ENCODE measurements at regions not wholly inside any gene's neighbourhood (a gene's known extent, or its start where the extent isn't known, plus 50 kb on each side); places are given as distances from the start of the nearest gene placed in this dataset.

DNA sequence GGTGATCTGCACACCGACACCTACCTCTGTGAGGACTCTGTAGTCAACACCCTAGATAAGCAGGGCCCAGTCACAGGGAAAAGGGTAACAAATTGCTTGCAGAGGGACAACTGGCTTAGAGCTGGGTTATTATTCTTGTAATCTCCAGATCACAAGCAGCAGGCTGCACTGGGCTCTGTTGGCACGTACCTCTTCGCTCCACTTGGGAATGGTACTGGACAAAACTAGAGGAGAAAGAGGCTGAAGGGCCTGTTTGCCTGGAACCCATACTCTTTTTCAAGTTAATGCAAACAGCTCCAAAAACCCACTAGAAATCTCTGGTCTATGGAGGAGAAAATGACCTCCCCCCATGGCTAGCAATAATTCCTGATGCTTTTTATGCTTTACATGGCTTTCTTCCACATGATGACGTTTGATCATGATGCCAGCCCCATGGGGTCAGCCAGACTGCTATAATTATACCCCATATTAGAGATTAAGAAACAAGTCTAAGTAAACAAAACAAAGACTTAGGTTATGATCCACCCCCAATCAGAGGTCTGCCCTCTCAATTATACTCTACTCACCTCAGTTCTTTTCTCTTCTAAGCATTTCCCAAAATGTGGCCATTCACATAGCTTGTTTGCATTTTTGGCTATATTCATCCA lies 190.0 kb downstream of the UNC5CL start:
- no peak overlapping the region for H3K4me3 ChIP-seq (ENCODE audit: low read depth, low read length)
- TF ChIP-seq, protein P1, sequence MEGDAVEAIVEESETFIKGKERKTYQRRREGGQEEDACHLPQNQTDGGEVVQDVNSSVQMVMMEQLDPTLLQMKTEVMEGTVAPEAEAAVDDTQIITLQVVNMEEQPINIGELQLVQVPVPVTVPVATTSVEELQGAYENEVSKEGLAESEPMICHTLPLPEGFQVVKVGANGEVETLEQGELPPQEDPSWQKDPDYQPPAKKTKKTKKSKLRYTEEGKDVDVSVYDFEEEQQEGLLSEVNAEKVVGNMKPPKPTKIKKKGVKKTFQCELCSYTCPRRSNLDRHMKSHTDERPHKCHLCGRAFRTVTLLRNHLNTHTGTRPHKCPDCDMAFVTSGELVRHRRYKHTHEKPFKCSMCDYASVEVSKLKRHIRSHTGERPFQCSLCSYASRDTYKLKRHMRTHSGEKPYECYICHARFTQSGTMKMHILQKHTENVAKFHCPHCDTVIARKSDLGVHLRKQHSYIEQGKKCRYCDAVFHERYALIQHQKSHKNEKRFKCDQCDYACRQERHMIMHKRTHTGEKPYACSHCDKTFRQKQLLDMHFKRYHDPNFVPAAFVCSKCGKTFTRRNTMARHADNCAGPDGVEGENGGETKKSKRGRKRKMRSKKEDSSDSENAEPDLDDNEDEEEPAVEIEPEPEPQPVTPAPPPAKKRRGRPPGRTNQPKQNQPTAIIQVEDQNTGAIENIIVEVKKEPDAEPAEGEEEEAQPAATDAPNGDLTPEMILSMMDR (IDR thresholded peaks at IDR 0.05; ENCODE audit: borderline replicate concordance, insufficient read depth, low read depth, low read length): no peak

DNA sequence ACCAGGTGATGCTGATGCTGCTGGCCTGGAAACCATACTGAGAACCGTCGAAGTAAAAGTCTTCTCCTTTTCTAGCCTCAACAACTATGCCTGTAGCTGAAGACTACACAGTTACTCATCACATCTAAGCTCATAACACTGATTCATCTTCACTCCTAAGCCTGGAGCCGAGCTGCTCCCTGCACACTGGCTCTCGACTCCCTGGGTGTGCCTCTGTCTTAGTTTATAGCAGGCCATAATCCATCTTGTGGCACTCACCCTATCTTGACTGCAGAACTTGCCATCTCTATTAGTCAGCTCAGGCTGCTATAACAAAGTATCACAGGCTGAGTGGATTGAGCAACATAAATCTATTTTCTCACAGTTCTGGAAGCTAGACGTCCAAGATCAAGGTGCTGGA lies 191.0 kb downstream of the UNC5CL start:
- TF ChIP-seq, protein P1 (IDR thresholded peaks at IDR 0.05; ENCODE audit: borderline replicate concordance, insufficient read depth, low read depth, low read length): no peak
- H3K4me3 ChIP-seq (ENCODE audit: low read depth, low read length): no peak overlapping the region

DNA sequence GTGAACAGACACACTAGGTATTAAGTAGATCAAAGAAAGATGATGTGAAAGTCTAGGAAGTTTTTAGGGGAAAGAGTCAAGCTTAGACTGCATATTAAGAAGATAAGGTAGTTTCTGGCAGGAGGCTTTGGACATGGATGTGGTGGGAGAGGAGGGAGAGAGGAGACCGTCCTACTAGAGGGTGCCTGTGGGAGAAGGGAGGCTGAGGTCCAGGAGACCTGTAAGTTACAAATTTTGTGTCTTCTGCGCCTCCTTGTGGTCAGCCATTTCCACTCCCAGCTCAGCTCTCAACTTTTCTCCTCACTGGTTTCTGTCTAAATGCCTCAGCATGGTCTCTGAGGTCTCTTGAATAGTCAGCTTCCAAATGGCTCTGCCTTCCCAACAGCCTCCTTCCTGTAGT lies 193.5 kb downstream of the UNC5CL start:
- H3K4me3 ChIP-seq (ENCODE audit: low read depth, low read length): no peak overlapping the region
- TF ChIP-seq, protein P1 (IDR thresholded peaks at IDR 0.05; ENCODE audit: borderline replicate concordance, insufficient read depth, low read depth, low read length): peak; percentile 61; the same call in 1 of the 2 replicates

DNA sequence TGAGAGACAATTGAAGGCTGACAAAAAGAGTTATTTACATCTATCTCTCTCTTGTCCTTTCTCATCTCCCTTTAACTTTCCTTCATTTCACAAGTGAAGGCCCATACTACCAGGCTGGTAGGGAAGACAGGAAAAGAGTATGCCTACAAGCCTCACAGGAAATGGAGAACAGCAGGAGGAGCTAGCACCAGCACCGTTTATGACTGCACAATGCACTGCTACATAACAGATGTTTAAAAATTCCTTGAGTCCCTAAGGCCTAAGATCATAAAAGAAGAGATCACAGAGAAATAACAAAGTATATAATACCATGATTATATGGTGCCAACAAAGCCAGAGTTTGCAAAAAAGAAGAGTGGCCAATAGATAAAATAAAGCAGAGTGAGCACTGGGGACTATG lies 194.8 kb downstream of the UNC5CL start:
- TF ChIP-seq, protein P1 (IDR thresholded peaks at IDR 0.05; ENCODE audit: borderline replicate concordance, insufficient read depth, low read depth, low read length): no peak
- no peak overlapping the region for H3K4me3 ChIP-seq (ENCODE audit: low read depth, low read length)

DNA sequence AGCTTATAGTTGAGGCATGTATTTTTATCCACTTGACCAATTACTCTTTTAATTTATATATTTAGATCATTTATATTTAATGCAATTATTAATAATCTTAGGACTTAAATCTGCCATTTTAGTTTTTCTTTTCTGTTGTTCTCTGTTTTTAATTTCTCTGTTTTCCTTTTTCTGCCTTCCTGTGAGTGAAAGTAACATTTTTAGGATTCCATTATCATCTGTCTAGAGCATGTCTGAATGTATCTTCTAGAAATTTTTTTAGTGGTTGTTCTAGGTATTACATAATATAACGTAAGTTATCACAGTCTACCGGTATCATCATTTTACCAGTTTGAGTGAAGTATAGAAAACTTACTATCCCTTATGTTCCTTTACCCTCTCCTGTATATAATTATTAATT lies 197.3 kb downstream of the UNC5CL start:
- TF ChIP-seq, protein P1 (IDR thresholded peaks at IDR 0.05; ENCODE audit: borderline replicate concordance, insufficient read depth, low read depth, low read length): no peak
- H3K4me3 ChIP-seq (ENCODE audit: low read depth, low read length): no peak overlapping the region

DNA sequence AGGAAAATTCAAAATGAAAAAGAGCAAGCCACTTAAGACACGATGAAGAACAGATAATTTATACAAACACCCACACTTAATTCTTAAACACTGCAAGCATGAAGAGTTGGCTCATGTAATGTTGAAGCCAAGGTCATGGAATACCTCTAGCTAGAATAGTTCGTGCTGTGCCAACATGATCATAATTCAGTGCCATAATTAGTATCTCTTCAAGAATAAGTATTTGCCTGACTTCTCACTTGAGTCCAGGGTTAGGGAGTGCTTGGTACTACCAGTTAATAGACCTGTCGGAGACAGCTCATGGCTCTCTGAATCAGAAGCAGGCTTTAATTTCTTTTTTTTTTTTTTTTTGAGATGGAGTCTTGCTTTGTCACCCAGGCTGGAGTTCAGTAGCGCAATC lies 206.3 kb downstream of the UNC5CL start:
- H3K4me3 ChIP-seq (ENCODE audit: low read depth, low read length): no peak overlapping the region
- TF ChIP-seq, protein P1 (IDR thresholded peaks at IDR 0.05; ENCODE audit: borderline replicate concordance, insufficient read depth, low read depth, low read length): no peak

DNA sequence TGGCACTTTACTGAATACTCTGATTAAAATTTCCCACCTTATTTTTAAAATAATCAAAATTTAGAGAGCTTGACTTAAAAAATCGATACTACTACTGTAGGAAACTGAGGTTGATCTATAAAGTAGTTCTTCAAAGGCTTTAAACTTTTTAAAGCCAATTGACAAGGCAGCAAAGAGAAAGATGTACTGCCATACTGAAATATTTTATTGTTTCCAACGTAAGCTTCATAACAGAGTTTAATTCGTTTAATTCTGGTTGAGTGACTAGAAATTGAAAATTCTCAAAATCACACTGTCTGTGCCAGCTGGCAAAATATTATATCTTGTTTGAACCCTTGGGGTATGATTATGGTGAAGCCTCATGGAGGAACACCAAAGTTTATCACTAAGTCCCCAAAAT lies 207.6 kb downstream of the UNC5CL start:
- H3K4me3 ChIP-seq (ENCODE audit: low read depth, low read length): no peak overlapping the region
- TF ChIP-seq, protein P1 (IDR thresholded peaks at IDR 0.05; ENCODE audit: borderline replicate concordance, insufficient read depth, low read depth, low read length): no peak

Measured in GM12875 (cell line).